ENCODE measurements at regions not wholly inside any gene's neighbourhood (a gene's known extent, or its start where the extent isn't known, plus 50 kb on each side); places are given as distances from the start of the nearest gene placed in this dataset.

DNA sequence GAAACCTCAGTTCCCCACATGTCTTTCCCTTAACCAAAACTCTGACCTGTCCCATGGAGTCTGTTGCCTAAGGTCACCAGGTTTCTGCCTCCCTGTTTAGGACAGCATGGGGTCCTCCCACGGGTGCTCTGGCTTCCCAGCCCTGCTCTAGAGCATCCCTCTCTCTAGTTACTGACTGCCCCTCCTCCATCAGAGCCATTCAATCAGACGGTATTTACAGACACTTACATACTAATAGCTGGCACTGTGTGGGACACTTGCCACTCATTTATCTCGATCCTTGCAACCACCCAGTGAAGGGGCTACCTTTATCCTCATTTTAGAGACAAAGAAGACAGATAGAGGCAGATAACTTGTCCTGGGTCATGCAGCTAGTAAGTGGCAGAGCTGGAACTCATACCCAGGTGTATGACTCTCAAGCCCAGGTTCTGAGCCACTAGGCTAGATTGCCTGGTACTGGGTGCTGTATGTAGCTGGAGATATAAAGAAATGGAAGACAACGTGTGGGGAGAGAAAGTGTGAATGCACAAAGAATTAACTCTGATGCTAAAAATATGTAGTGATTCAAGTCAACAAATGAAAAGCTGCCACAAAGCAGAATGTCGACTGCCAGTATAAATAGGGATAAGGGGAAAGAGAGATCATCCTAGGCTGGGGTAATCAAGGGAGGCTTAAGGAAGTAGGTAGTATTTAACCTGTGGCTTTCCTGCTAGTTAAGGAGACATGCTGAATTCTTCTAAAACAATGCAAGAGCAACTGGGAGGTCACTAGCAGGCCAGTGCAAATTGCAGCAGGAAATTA lies 52.5 kb upstream of the PDE8B start:
- TF ChIP-seq, protein P1, sequence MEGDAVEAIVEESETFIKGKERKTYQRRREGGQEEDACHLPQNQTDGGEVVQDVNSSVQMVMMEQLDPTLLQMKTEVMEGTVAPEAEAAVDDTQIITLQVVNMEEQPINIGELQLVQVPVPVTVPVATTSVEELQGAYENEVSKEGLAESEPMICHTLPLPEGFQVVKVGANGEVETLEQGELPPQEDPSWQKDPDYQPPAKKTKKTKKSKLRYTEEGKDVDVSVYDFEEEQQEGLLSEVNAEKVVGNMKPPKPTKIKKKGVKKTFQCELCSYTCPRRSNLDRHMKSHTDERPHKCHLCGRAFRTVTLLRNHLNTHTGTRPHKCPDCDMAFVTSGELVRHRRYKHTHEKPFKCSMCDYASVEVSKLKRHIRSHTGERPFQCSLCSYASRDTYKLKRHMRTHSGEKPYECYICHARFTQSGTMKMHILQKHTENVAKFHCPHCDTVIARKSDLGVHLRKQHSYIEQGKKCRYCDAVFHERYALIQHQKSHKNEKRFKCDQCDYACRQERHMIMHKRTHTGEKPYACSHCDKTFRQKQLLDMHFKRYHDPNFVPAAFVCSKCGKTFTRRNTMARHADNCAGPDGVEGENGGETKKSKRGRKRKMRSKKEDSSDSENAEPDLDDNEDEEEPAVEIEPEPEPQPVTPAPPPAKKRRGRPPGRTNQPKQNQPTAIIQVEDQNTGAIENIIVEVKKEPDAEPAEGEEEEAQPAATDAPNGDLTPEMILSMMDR (IDR thresholded peaks at IDR 0.05; ENCODE audit: poor library complexity): no peak
- no peak for TF ChIP-seq EZH2 (IDR thresholded peaks at IDR 0.05; ENCODE audit: borderline replicate concordance)
- TF ChIP-seq EZH2phosphoT487 (IDR thresholded peaks at IDR 0.05; ENCODE audit: low read depth, severe bottlenecking, unreplicated experiment): no peak
